ENCODE measurements at regions not wholly inside any gene's neighbourhood (a gene's known extent, or its start where the extent isn't known, plus 50 kb on each side); places are given as distances from the start of the nearest gene placed in this dataset.

- Mint-ChIP-seq H3K27me3 (ENCODE audit: low read depth, unreplicated experiment) (no peaks in the 10 kb centered on the region), H3K36me3 (ENCODE audit: low read depth, unreplicated experiment) (no peaks in the 10 kb centered on the region), H3K27ac (ENCODE audit: unreplicated experiment) (peak overlapping the region; percentile 63), H3K4me1 (ENCODE audit: low read depth, unreplicated experiment) (peaks cover 19% of the 10 kb centered on the region), H3K9me3 (ENCODE audit: unreplicated experiment) (no peaks in the 10 kb centered on the region), H3K4me3 (ENCODE audit: unreplicated experiment) (no peak overlapping the region)
- H3K4me2 ChIP-seq (ENCODE audit: low read length), result peak overlapping the region; percentile 72
- no peak for TF ChIP-seq EZH2 (IDR thresholded peaks at IDR 0.05; ENCODE audit: insufficient read depth, low read length)
- TF ChIP-seq, protein P1, sequence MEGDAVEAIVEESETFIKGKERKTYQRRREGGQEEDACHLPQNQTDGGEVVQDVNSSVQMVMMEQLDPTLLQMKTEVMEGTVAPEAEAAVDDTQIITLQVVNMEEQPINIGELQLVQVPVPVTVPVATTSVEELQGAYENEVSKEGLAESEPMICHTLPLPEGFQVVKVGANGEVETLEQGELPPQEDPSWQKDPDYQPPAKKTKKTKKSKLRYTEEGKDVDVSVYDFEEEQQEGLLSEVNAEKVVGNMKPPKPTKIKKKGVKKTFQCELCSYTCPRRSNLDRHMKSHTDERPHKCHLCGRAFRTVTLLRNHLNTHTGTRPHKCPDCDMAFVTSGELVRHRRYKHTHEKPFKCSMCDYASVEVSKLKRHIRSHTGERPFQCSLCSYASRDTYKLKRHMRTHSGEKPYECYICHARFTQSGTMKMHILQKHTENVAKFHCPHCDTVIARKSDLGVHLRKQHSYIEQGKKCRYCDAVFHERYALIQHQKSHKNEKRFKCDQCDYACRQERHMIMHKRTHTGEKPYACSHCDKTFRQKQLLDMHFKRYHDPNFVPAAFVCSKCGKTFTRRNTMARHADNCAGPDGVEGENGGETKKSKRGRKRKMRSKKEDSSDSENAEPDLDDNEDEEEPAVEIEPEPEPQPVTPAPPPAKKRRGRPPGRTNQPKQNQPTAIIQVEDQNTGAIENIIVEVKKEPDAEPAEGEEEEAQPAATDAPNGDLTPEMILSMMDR (IDR thresholded peaks at IDR 0.05; ENCODE audit: insufficient read depth, low read depth, low read length), result no peak
- no peaks in the 10 kb centered on the region for H3K79me2 ChIP-seq (ENCODE audit: insufficient read depth, low read length)
- peak overlapping the region; percentile 12 for H2AFZ ChIP-seq (ENCODE audit: low read depth, low read length)
- H3K27me3 ChIP-seq (ENCODE audit: insufficient read depth, low read length), result no peaks in the 10 kb centered on the region
- DNase-seq (ENCODE audit: low read depth), result peak; percentile 78
- no peak overlapping the region for H3K4me3 ChIP-seq (ENCODE audit: insufficient read depth, low read depth, low read length)
- no peaks in the 10 kb centered on the region for H3K9me3 ChIP-seq (ENCODE audit: insufficient read depth, low read depth, low read length)
- H3K9ac ChIP-seq (ENCODE audit: low read length), result peak overlapping the region; percentile 42
- peak; percentile 85 for FAIRE-seq
- no peaks in the 10 kb centered on the region for H3K36me3 ChIP-seq (ENCODE audit: insufficient read depth, low read length)
- peak overlapping the region; percentile 53 for H3K27ac ChIP-seq (ENCODE audit: low read depth, low read length)
- H4K20me1 ChIP-seq (ENCODE audit: insufficient read depth, low read length), result no peaks in the 10 kb centered on the region
- H3K4me1 ChIP-seq (ENCODE audit: insufficient read depth, low read length), result peaks cover 24% of the 10 kb centered on the region
These were observed 191.5 kb upstream of the BMP2 start for GRCh38 chr20:6575912-6576401.

- Histone ChIP-seq H3K79me2 (ENCODE audit: insufficient read depth, low read length) (no peaks in the 10 kb centered on the region), H3K4me2 (ENCODE audit: low read length) (no peak overlapping the region), H3K27ac (ENCODE audit: low read depth, low read length) (peak overlapping the region; percentile 60), H3K4me1 (ENCODE audit: insufficient read depth, low read length) (peaks cover 21% of the 10 kb centered on the region), H3K9me3 (ENCODE audit: insufficient read depth, low read depth, low read length) (no peaks in the 10 kb centered on the region), H4K20me1 (ENCODE audit: insufficient read depth, low read length) (no peaks in the 10 kb centered on the region), H3K4me3 (ENCODE audit: insufficient read depth, low read depth, low read length) (no peak overlapping the region), H2AFZ (ENCODE audit: low read depth, low read length) (no peak overlapping the region), H3K36me3 (ENCODE audit: insufficient read depth, low read length) (no peaks in the 10 kb centered on the region), H3K9ac (ENCODE audit: low read length) (no peak overlapping the region), H3K27me3 (ENCODE audit: insufficient read depth, low read length) (no peaks in the 10 kb centered on the region)
- Mint-ChIP-seq H3K27me3 (ENCODE audit: low read depth, unreplicated experiment) (no peaks in the 10 kb centered on the region), H3K36me3 (ENCODE audit: low read depth, unreplicated experiment) (no peaks in the 10 kb centered on the region), H3K4me3 (ENCODE audit: unreplicated experiment) (no peak overlapping the region), H3K9me3 (ENCODE audit: unreplicated experiment) (no peaks in the 10 kb centered on the region), H3K27ac (ENCODE audit: unreplicated experiment) (peak overlapping the region; percentile 30), H3K4me1 (ENCODE audit: low read depth, unreplicated experiment) (peaks cover 5% of the 10 kb centered on the region)
- peak; percentile 91 for DNase-seq (ENCODE audit: low read depth)
- TF ChIP-seq, protein P1 (IDR thresholded peaks at IDR 0.05; ENCODE audit: insufficient read depth, low read depth, low read length), result no peak
- TF ChIP-seq EZH2 (IDR thresholded peaks at IDR 0.05; ENCODE audit: insufficient read depth, low read length), result no peak
- FAIRE-seq, result peak; percentile 52
These were observed 200.7 kb upstream of the BMP2 start for GRCh38 chr20:6566821-6567220.

GRCh38 chr20:6562111-6562510 lies 205.4 kb upstream of the BMP2 start:
- FAIRE-seq (no peak), DNase-seq (ENCODE audit: low read depth) (peak; percentile 90)

More at GRCh38 chr20:6562111-6562510, 205.4 kb upstream of the BMP2 start:
- Mint-ChIP-seq H3K36me3 (ENCODE audit: low read depth, unreplicated experiment) (no peaks in the 10 kb centered on the region), H3K27me3 (ENCODE audit: low read depth, unreplicated experiment) (no peaks in the 10 kb centered on the region), H3K27ac (ENCODE audit: unreplicated experiment) (peak overlapping the region; percentile 79), H3K4me3 (ENCODE audit: unreplicated experiment) (no peak overlapping the region), H3K9me3 (ENCODE audit: unreplicated experiment) (no peaks in the 10 kb centered on the region), H3K4me1 (ENCODE audit: low read depth, unreplicated experiment) (peaks cover 5% of the 10 kb centered on the region)
- Histone ChIP-seq H2AFZ (ENCODE audit: low read depth, low read length) (peak overlapping the region; percentile 15), H3K4me3 (ENCODE audit: insufficient read depth, low read depth, low read length) (no peak overlapping the region), H3K36me3 (ENCODE audit: insufficient read depth, low read length) (no peaks in the 10 kb centered on the region), H3K4me2 (ENCODE audit: low read length) (peak overlapping the region; percentile 67), H4K20me1 (ENCODE audit: insufficient read depth, low read length) (no peaks in the 10 kb centered on the region), H3K9ac (ENCODE audit: low read length) (peak overlapping the region; percentile 25), H3K9me3 (ENCODE audit: insufficient read depth, low read depth, low read length) (no peaks in the 10 kb centered on the region), H3K27me3 (ENCODE audit: insufficient read depth, low read length) (no peaks in the 10 kb centered on the region), H3K79me2 (ENCODE audit: insufficient read depth, low read length) (no peaks in the 10 kb centered on the region), H3K27ac (ENCODE audit: low read depth, low read length) (peak overlapping the region; percentile 78), H3K4me1 (ENCODE audit: insufficient read depth, low read length) (peaks cover 26% of the 10 kb centered on the region)
- no peak for TF ChIP-seq EZH2 (IDR thresholded peaks at IDR 0.05; ENCODE audit: insufficient read depth, low read length)
- TF ChIP-seq, protein P1 (IDR thresholded peaks at IDR 0.05; ENCODE audit: insufficient read depth, low read depth, low read length), result no peak

Measured in astrocyte (in vitro differentiated cells and primary cell).